ENCODE measurements at regions not wholly inside any gene's neighbourhood (a gene's known extent, or its start where the extent isn't known, plus 50 kb on each side); places are given as distances from the start of the nearest gene placed in this dataset.

GRCh38 chr17:77455891-77456260, 315.1 kb downstream of the SEC14L1 start:
- Histone ChIP-seq H3K23me2 (ENCODE audit: low read depth, low read length) (peaks cover 18% of the 10 kb centered on the region), H3K4me2 (ENCODE audit: insufficient read depth in 1 of 2, low read depth in 2 of 2, low read length in 2 of 2) (no peak overlapping the region), H2AFZ (ENCODE audit: low read length) (no peak overlapping the region), H3K79me1 (ENCODE audit: low read depth, low read length) (peaks cover 22% of the 10 kb centered on the region), H2BK20ac (ENCODE audit: low read length) (no peak overlapping the region), H3K27me3 (replicated peaks in 1 of 4; ENCODE audit: control insufficient read depth in 3 of 4, extremely low read depth in 1 of 4, insufficient read depth in 3 of 4, low read length in 3 of 4) (no peaks in the 10 kb centered on the region), H3K27ac (ENCODE audit: low read depth, low read length) (no peak overlapping the region), H3K4me1 (replicated peaks in 1 of 4; ENCODE audit: control insufficient read depth in 3 of 4, insufficient read depth in 4 of 4, low read length in 3 of 4) (peaks cover 18 to 35% (median 26%) of the 10 kb centered on the region in 4 experiments), H3K4ac (replicated peaks; ENCODE audit: insufficient read length, low read depth, low read length) (no peak overlapping the region), H3K56ac (replicated peaks; ENCODE audit: insufficient read length, low read depth, low read length) (no peak overlapping the region), H3K9me3 (ENCODE audit: insufficient read depth in 2 of 2, low read depth in 1 of 2, low read length in 1 of 2) (no peaks in the 10 kb centered on the region), H4K20me1 (replicated peaks in 1 of 2; ENCODE audit: control insufficient read depth in 1 of 2, insufficient read depth in 2 of 2, low read length in 2 of 2) (peaks cover 10 to 15% of the 10 kb centered on the region in 2 experiments), H2BK15ac (ENCODE audit: low read length) (no peak overlapping the region), H3K9ac (replicated peaks in 1 of 4; ENCODE audit: extremely low read depth in 1 of 4, low read depth in 3 of 4, low read length in 3 of 4) (no peak overlapping the region), H3K36me3 (ENCODE audit: control insufficient read depth in 2 of 4, insufficient read depth in 4 of 4, low read length in 3 of 4) (no peaks in the 10 kb centered on the region), H3K79me2 (ENCODE audit: control insufficient read depth in 1 of 2, insufficient read depth in 2 of 2, low read length in 2 of 2) (peaks cover 18 to 86% of the 10 kb centered on the region in 2 experiments), H2BK5ac (ENCODE audit: low read depth, low read length) (no peak overlapping the region), H3K18ac (ENCODE audit: extremely low read depth, low read length) (no peak overlapping the region), H4K5ac (ENCODE audit: insufficient read length, low read depth, low read length) (no peak overlapping the region), H2BK120ac (replicated peaks; ENCODE audit: low read depth, low read length) (no peak overlapping the region), H4K8ac (ENCODE audit: extremely low read depth, insufficient read depth, low read length) (no peak overlapping the region), H2AK5ac (ENCODE audit: low read depth, low read length) (no peak overlapping the region), H2BK12ac (ENCODE audit: low read depth, low read length) (no peak overlapping the region), H3K23ac (ENCODE audit: insufficient read length) (no peak overlapping the region), H3K14ac (ENCODE audit: insufficient read length) (no peak overlapping the region), H4K91ac (replicated peaks; ENCODE audit: insufficient read length, low read length) (no peak overlapping the region), H3K4me3 (ENCODE audit: extremely low read depth in 1 of 4, insufficient read depth in 2 of 4, low read depth in 3 of 4, low read length in 4 of 4) (no peak overlapping the region)
- 93% methylated on average over 9 of the region's 16 CpGs; no CpG with 5 or more reads in 1 of the 2 experiments for WGBS, 2 experiments (ENCODE audit: extremely low coverage in 1 of 2, insufficient coverage in 1 of 2, insufficient read length in 1 of 2, insufficient replicate concordance in 2 of 2, low coverage in 1 of 2, low lambda C conversion rate in 2 of 2, missing lambda C conversion rate in 1 of 2)
- DNase-seq (ENCODE audit: low read depth in 1 of 2, low spot score in 2 of 2) (no peak), FAIRE-seq (no peak)
- ChIA-PET POLR2A (ENCODE audit: partially characterized antibody) (no interaction called here), CTCF (ENCODE audit: partially characterized antibody) (no interaction called here)
- TF ChIP-seq E2F6 (IDR thresholded peaks at IDR 0.05) (no peak), JUN (IDR thresholded peaks at IDR 0.05; ENCODE audit: low read depth, low read length) (no peak), GABPA (IDR thresholded peaks at IDR 0.05; ENCODE audit: borderline replicate concordance, insufficient read depth, low read length) (no peak), CHD2 (IDR thresholded peaks at IDR 0.05; ENCODE audit: low read length) (no peak)
